H1 (cell line): ENCODE measurements at regions not wholly inside any gene's neighbourhood (a gene's known extent, or its start where the extent isn't known, plus 50 kb on each side); places are given as distances from the start of the nearest gene placed in this dataset.

Source experiments
- ATF3 ChIP-seq: IDR thresholded peaks from 2 replicates; pipeline ENCODE4 v1.6.1; 2011; ENCODE audit warnings: low read depth, mild to moderate bottlenecking, low read length; ENCODE audit not compliant: insufficient read depth
- BCL11A ChIP-seq, 2 experiments: IDR thresholded peaks; one replicate each; pipeline ENCODE4 v1.6.1; 2011; ENCODE audit warnings: low read depth in 2 of 2, low read length in 2 of 2, mild to moderate bottlenecking in 2 of 2
- CBX5 ChIP-seq: fragments of 300-800, 300-1000 bp; sonication (generic); IDR thresholded peaks from 2 replicates; pipeline ENCODE4 v1.7.1; 2016; ENCODE audit warnings: antibody characterized with exemption, low read length, low read depth
- EZH2 ChIP-seq: fragments of 200-600 bp; sonication (generic); IDR thresholded peaks from 2 replicates; pipeline ENCODE4 v1.7.1; 2012; ENCODE audit warnings: low read depth, mild to moderate bottlenecking, moderate library complexity, low read length, inconsistent platforms; ENCODE audit not compliant: severe bottlenecking
- GTF2F1 ChIP-seq: IDR thresholded peaks from 2 replicates; pipeline ENCODE4 v1.6.1; 2012; ENCODE audit warnings: low read depth, low read length, improper control_type of control experiment, borderline replicate concordance
- POLR2A ChIP-seq, 2 experiments: IDR thresholded peaks; 1 replicate in 1 of 2; 2 replicates in 1 of 2; pipeline ENCODE4 v1.6.1; 2011; ENCODE audit warnings: low read depth in 2 of 2, low read length in 2 of 2, mild to moderate bottlenecking in 2 of 2; ENCODE audit errors: control extremely low read depth in 1 of 2
- RFX5 ChIP-seq: IDR thresholded peaks from 2 replicates; pipeline ENCODE4 v1.6.1; 2011; ENCODE audit warnings: low read depth, low read length, improper control_type of control experiment, borderline replicate concordance
- SIN3A ChIP-seq, 2 experiments: IDR thresholded peaks in 1 of 2; conservative IDR thresholded peaks in 1 of 2; 2 replicates each; pipeline ENCODE4 v1.6.1; 2011 to 2012; ENCODE audit warnings: low read length in 2 of 2, improper control_type of control experiment in 1 of 2, low read depth in 1 of 2, mild to moderate bottlenecking in 1 of 2
- SIX5 ChIP-seq: IDR thresholded peaks from 2 replicates; pipeline ENCODE4 v1.6.1; 2011; ENCODE audit warnings: mild to moderate bottlenecking, low read depth, low read length
- SRF ChIP-seq: IDR thresholded peaks from 2 replicates; pipeline ENCODE4 v1.6.1; 2011; ENCODE audit warnings: mild to moderate bottlenecking, low read depth, low read length, moderate library complexity
- TAF1 ChIP-seq: IDR thresholded peaks from 2 replicates; pipeline ENCODE4 v1.6.1; 2011; ENCODE audit warnings: mild to moderate bottlenecking, low read depth, low read length
- ZNF274 ChIP-seq: IDR thresholded peaks from 2 replicates; pipeline ENCODE4 v1.7.0; 2012; ENCODE audit warnings: low read length, borderline replicate concordance; ENCODE audit errors: extremely low read depth
- TF ChIP-seq, protein P1 (sequence below), 3 experiments: IDR thresholded peaks; 1 replicate in 2 of 3; 2 replicates in 1 of 3; pipeline versions ENCODE4 v1.5.1 to v1.6.1; 2011; ENCODE audit warnings: low read length in 3 of 3, mild to moderate bottlenecking in 3 of 3, inconsistent platforms in 2 of 3, low read depth in 1 of 3, moderate library complexity in 1 of 3; ENCODE audit not compliant: insufficient read depth in 1 of 3; ENCODE audit errors: control extremely low read depth in 1 of 3
- TF ChIP-seq, protein P2 (sequence below): IDR thresholded peaks from 2 replicates; pipeline ENCODE4 v1.6.1; 2011; ENCODE audit warnings: low read length, improper control_type of control experiment

DNA sequence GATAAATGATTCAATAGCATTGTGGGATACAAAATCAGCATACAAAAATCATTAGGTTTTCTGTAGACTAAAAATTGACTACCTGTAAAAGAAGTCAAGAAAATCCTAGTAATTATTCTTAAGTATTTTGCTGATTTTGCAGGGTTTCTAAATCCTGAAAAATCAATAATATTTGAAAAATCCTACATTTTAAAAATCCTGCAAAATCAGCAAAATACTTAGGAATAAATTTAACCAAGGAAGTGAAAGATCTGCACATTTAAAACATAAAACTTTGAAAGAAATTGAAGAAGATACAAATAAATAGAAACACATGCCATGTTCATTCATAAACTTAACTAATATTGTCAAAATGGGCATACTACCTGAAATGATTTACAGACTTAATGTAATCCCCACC, 517.7 kb downstream of the RERGL start:
- TF ChIP-seq RFX5 (no peak), SIN3A (conservative IDR thresholded peaks at IDR 0.05 in 1 of 2, IDR thresholded peaks at IDR 0.05 in 1 of 2; ENCODE audit: low read depth in 1 of 2, low read length in 2 of 2) (no peak), BCL11A (IDR thresholded peaks at IDR 0.05; ENCODE audit: low read depth in 2 of 2, low read length in 2 of 2) (no peak), ZNF274 (no peak), POLR2A (IDR thresholded peaks at IDR 0.05; ENCODE audit: control extremely low read depth in 1 of 2, low read depth in 2 of 2, low read length in 2 of 2) (no peak), TAF1 (no peak), SRF (no peak), CBX5 (no peak), SIX5 (no peak), EZH2 (no peak), ATF3 (no peak), GTF2F1 (no peak)
- TF ChIP-seq, protein P1, sequence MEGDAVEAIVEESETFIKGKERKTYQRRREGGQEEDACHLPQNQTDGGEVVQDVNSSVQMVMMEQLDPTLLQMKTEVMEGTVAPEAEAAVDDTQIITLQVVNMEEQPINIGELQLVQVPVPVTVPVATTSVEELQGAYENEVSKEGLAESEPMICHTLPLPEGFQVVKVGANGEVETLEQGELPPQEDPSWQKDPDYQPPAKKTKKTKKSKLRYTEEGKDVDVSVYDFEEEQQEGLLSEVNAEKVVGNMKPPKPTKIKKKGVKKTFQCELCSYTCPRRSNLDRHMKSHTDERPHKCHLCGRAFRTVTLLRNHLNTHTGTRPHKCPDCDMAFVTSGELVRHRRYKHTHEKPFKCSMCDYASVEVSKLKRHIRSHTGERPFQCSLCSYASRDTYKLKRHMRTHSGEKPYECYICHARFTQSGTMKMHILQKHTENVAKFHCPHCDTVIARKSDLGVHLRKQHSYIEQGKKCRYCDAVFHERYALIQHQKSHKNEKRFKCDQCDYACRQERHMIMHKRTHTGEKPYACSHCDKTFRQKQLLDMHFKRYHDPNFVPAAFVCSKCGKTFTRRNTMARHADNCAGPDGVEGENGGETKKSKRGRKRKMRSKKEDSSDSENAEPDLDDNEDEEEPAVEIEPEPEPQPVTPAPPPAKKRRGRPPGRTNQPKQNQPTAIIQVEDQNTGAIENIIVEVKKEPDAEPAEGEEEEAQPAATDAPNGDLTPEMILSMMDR (IDR thresholded peaks at IDR 0.05; ENCODE audit: control extremely low read depth in 1 of 3, insufficient read depth in 1 of 3, low read depth in 1 of 3, low read length in 3 of 3): no peak
- TF ChIP-seq, protein P2, sequence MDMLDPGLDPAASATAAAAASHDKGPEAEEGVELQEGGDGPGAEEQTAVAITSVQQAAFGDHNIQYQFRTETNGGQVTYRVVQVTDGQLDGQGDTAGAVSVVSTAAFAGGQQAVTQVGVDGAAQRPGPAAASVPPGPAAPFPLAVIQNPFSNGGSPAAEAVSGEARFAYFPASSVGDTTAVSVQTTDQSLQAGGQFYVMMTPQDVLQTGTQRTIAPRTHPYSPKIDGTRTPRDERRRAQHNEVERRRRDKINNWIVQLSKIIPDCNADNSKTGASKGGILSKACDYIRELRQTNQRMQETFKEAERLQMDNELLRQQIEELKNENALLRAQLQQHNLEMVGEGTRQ: no peak
